Dermis microvascular lymphatic vessel endothelial cell (primary cell): ENCODE measurements at regions not wholly inside any gene's neighbourhood (a gene's known extent, or its start where the extent isn't known, plus 50 kb on each side); places are given as distances from the start of the nearest gene placed in this dataset.

ENCODE experiments used
- DNase-seq, 2 donors: peaks; one replicate each; pipeline versions ENCODE4 v3.0.0 to v3.0.0-alpha.2; 2010; ENCODE audit warnings: low read depth in 2 of 2

DNA sequence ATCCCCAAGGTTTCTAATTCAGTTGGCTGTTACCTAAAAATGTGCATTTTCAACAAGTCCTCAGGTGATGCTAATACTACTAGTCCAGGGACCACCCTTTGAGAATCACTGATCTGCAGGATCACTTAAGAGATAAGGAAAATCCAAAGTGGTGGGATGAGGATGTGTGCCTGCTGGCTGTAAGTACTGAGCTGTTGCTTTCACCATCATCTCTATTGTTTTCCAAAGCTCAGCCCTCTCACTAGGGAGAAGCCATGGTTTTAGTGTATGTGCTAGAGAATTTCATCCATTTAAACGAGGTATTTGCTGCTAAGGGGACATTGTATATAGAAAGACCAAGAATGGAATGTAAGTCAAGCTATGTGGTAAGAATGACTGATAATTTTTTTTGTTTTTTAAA lies 202.3 kb downstream of the KIF21A start:
- no peak for DNase-seq

DNA sequence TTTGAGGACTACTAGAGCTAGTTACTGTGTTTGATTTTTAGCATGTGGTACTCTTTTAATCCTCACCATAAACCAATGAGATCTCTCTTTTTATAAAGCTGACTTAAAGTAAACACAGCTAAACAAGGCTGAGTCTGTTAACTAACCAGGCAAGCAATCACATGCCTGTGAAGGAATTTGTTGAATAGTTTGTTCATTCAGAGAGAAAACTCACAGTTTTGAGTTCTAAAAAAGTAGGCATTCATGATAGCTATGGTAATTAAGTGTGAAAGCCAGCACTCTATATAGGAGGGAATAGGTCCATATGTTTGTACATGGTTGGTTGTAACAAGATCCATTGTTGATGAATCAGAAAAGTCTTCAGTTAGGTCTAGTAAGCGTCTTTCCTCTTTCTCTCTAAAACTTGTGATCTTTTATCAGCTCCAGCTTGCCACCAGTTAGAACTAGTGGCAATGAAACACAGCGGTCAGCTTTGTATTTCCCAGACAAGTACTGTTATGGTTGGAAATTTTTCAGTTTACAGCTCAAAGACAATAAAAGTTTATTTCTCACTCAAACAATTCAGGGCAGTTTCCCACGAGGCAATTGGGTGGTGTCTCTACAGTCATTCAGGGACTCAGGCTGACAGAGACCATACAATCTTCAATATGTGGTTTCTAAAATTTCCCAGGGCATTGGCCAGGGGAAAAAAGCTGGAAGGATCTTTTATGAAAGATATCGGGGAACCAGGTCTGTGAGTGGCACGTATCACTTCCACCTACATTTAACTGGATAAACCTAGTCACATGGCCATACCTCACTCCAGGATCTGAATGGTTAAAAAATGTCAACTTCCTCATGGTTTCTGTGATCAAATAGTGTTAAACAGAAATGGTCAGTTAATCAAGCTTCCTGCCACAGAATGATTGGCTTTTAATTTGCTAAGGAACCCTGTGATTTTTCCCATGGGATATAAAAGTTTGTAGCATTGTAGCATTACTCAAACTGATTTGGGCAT lies 203.1 kb downstream of the KIF21A start:
- DNase-seq, result no peak

DNA sequence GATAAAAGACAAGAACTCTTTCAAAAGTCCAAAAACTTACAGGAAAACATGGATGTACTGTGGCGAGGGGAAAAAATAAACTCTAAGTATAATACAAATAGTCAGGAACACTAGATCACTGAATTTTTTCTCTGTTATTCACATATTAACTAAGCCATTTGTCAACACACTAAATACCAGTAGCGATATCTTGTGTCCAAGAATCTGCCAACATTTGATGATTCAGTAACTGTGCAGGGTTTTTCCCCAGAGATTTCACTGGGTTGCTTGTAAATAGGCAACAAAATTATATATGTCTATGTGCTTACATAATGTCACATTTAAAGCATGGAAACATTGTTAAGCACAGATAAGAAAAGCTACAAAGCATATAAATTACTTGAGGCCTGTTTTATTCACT lies 205.9 kb downstream of the KIF21A start:
- no peak for DNase-seq

DNA sequence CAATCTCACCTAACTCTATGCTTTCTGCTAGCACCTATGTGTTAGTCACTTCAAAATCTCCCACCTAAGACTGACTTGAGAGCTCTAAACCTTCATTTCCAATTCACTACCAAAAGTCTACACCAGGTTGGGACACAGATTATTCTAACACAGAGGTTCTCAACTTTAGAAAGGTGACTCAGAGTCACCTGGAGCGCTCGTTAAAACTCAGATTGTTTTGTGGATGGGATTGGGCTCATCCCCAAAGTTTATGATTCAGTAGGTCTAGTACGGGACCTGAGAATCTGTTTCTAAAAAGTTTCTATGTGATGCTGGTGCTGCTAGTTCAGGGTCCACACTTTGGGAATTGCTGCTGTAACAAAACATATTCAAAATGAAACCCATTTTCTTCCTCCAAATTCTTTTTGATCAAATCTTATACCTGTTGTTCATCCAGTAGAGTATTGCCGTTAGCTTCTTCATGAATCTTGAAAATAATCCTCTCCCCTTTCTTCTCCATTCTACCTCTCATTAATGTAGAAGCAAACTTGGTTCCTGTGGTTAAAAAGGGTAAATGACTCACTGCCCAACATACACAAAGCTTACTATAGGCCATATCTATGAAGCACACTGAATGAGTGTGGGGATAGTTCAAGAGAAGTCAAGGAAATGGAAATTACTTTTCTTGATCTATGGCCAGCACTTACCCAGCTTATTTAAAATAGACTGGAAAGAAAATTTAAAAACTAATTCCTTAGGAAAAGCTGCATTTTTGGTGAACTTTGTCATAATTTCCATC lies 206.7 kb downstream of the KIF21A start:
- DNase-seq, result no peak

DNA sequence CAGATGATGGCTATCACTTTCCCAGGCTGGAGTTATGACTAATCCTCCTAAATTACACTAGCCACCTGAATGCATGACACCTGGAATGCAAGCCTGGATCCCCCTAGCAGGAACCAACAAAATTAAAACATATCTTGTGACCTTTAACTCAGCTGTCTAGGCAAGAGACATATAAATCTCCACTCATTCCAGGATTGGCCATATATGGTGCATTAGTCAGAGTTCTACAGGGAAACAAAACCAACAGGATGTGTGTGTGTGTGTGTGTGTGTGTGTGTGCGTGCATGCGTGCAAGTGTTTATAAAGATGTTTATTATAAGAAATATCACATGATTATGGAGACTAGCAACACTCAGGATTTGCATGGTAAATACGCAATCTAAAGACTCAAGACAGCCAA lies 212.8 kb downstream of the KIF21A start:
- peak in 1 of 2 donors; percentile 7 for DNase-seq

DNA sequence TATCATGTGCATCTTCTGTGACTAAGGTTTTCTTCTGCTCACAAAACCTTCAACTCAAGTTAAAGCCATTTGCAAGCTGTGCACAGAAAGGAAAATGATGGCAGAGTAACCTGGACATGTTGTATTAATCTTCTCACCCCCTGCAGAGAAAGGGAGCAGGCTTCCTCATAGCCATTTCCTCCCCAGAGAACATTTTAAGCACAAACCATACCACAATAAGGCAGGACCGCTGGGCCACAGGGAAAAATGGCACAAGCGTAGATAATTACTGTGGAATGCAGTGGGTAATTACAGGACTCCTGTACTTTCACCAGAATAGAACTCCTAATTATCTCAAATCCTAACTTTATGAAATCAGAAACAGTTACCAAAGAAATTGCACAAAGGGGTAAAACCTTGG lies 215.7 kb downstream of the KIF21A start:
- no peak for DNase-seq

DNA sequence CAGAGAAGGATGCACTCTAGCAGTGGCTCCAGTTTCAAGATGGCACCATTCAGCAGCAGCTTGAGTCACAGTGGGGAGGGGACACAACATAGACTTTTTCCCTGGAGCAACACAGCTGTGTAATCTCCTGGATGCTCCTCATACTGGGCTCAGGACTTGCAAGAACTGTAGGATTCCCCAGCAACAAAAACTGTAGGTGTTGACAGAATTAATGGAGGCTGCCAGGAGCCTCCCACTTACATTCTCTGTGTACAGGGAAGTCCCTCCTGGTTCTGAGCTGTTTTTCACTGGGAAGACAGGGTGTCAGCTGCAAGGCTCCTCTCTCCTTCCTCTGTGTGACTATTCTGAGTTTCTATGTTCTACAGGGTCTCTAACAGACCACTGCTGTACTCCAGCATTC lies 217.9 kb downstream of the KIF21A start:
- no peak for DNase-seq

DNA sequence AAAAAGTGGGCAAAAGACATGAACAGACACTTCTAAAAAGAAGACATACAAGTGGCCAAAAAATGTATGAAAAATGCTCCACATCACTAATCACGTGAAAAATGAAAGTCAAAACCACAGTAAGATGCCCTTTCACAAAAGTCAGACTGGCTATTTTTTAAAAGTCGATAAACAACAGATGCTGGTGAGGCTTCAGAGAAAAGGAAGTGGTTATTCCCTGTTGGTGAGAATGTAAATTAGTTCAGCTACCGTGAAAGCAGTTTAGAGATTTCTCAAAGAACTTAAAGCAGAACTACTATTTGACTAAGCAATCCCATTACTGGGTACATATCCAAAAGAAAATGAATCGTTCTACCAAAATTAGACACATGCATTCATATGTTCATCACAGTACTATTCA lies 237.0 kb downstream of the KIF21A start:
- DNase-seq, result no peak

DNA sequence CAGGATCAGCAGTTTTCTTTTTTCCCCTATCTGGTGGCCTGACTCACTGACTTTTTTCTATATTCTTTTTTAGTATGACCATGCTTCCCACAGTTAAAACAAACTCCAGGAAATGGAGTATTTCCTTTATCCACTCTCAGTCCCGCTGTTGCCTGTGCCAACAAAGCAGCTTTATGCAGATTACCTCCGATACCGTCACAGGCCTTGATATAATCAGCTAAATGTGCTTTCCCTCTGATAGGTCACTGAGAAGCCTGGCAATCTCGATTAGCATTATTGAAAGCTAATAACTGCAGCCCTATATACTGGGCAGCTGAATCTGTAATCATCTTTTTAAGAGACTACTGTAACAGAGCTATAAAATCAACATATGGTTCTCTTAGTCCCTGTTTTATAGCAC lies 243.6 kb downstream of the KIF21A start:
- DNase-seq, result peak; percentile 64 to 76

DNA sequence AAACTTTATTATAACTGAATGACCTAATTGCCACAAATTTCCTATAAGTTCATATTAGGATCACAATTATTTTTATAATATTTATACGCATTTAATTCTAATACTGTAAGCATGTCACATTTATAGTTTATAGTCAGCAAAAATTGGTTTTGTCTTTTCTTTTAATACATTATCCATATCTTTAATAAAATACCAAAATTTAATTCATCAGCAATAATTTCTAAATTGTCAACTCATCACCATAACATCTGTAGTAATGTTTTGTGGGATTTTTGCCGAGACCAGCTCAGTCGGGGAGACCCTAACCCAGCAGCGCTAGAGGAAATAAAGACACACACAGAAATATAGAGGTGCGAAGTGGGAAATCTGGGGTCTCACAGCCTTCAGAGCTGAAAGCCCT lies 254.2 kb downstream of the KIF21A start:
- DNase-seq, result no peak

DNA sequence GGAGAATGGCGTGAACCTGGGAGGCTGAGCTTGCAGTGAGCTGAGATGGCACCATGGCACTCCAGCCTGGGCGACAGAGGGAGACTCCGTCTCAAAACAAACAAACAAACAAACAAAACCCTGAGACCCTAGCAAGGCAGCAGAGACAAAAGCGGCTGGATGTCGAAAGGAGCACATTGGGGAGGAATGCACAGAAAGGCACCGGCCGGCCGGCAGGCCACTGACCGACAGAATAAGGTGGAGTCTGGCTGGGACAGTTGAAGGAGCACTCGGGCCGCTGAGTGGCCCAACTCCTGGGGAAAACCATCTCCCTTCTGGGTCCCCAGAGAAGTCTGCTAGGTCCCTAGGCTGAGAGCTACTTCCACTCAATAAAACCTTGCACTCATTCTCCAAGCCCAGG lies 256.2 kb downstream of the KIF21A start:
- no peak for DNase-seq

DNA sequence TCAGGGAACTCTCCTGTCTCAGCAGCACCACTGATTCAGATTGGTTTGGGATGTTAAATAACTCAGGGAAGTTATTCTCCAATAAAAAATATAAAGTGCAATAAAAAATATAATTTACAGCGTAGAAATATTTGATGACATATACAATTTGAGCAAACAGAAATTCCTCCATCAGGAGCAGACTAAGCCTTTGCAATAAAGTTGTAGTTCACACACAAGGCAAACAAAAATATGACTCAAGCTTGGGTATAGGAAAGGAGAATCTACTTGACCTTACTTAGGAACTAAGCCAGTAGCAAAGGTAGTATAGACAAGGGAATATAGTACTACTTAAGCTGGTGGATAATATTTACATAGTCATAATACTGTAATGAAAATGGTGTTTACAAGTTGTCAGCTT lies 264.1 kb downstream of the KIF21A start:
- no peak for DNase-seq

DNA sequence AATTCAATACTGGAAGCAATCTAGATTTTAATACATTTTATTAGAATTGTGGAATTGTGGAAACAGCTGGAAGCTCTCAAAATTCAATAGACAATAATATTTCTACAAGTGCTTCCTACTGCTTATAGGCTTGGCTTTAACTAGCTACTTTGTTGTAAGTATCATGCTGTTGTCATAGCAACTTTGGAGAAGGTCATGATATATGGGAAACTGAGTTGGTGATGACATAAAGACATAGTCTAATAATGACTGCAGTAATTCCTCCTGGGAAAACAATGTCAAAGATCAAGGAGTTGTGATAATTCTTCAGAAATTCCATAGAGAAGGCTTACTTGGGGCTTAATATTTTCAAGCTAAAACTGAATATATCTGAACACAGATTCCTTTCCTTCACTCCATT lies 266.6 kb downstream of the KIF21A start:
- no peak for DNase-seq

DNA sequence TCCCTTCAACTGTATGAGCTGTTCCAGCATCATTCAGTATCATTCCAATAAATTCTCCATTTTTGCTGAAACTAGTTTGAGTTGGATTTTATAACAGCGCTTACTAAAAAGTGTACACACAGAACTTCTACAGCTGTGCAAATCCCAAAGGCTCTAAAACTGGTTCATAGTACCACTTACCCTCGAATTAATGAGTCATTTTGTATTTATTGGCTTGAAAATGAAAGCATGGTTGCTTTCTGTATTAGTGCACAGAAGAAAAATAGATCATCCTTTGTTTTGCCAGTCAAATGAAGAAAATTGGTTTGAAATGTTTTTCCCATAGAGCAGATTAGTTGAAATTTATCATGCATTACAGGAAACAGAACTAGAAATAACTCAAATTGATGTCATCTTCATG lies 268.3 kb upstream of the CPNE8 start:
- DNase-seq, result no peak

DNA sequence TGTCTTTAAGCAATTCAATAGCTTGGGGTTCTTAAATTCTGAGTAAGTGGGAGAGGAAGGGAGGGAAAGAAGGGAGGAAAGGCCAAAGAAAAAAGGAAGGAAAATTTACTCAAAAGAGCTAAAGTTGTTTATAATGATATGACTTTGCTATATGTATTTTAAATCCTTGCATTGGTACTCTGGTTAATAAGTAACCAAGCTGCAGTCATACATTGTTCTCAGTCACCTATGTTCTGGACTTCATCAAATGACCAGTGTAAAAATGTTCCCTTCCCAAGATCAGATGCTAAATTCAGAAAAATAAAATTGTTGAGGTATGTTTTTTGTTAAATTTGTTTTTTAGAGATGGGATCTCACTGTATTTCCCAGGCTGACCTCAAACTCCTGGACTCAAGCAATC lies 259.9 kb upstream of the CPNE8 start:
- DNase-seq, result no peak

DNA sequence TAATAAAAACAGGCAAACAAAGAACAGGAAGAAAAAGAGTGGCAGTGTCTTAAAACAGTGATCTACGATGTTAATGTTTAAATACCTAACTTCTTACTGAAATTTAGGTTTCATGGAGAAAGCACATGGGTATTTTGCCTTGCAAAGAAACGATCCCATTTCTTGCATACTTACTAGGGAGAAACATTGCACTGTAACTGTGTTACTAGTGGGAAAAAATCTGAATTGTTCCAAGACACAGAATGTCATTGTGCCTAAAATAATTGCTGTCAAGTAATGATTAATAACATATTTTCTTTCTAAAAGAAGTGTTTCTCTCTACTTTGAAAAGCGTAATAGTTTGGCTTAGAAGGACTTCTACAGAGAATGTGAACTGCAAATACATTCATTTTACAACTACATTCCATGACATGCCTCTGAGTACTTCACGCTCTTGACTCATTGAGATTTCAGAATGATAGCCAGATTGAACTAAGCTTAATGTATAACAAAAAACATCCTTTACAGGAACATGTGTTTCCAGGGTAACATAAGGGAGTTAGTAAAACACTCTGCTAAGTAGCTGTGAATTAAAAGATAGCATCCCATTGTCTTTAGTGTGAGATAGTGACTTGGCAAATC lies 256.2 kb upstream of the CPNE8 start:
- no peak for DNase-seq

DNA sequence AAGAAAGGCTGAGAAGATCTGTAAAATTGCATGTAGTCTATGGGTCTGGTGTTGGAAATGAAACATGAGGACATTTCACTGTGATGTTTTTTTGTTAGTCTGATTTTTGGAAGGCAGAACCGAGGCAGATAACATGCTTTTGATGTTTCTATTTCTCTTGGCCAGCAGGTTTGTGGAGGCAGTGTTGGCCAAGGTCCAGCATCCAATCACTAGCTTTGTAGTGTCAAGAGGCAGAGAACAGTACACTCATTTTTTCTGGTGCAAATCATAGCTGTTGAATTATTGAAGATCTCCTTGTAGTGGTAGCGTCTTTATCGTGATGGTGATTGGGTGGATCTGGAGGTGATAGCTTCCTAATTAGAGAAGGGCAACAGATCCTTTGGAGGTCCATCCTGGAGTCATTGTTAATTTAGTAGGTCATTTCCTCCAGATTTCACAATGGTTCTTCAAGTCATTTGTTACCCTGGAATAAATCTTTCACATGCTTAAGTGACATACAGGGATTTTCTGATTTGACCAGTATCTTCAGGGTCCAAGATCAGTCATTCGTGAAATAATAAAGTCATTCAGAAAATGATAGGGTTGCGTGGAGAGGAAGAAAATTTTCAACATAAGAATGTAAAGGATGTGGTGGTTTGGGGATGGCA lies 252.4 kb upstream of the CPNE8 start:
- no peak for DNase-seq

DNA sequence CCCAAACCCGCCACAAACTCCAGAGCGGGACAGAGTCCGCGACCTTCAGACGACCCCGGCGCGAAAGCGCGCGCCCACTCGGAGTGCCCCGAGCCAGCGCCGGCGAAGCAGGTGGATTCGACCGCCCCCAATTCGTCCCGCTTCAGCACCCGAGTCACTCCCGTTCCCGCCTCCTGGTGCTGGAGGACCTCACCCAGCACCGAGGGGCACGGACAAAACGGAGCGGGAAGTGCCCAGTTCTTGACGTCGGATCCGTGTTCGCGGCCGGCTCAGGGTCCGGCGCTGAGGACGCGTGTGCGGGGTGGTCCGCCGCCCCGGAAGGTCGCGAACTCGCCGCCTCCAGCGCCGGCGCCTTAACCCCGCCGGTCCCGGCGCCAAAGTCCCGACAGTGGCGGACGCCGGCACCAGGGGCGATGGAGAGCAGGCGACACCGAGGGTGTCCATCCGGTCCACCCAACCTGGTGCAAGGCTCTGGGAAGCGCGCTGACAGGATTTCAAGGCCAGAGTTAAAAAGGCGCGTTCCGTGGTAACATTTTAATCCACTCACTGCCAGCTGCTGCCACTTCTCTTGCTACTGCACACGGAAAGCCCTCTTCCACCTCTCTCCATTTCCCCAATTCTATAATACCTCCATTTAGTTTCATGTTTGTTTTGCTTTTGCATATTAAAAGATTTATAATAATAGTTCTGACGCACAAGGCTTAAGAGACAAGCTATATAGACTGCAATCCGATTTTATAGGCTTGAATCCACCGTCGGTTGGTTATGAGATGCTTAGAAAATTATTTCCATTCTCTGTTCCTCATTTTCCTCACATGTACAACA lies 240.0 kb upstream of the CPNE8 start:
- peak in 1 of 2 donors; percentile 2 for DNase-seq

DNA sequence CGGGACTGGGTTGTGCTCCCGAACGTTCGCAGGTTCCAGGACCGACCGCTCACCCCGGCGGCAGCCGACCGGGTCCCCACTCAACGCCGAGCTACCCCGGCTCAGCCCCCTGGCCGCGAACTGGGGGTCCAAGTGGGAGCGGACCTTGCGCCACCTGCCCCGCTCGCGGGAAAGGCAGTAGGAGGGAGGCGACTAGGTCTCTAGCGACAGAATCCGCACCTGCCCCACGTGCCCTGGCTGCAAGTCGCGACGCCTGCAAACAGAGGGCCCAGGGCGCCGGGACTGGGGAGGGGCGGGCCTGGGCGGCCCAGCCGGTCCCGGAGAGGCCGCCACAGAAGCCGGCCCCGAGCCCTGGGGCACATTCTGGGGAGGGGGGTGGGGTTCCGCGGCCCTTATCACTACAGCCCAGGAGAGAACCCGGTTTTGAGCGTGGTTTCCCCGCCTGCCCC lies 239.2 kb upstream of the CPNE8 start:
- DNase-seq, result no peak

DNA sequence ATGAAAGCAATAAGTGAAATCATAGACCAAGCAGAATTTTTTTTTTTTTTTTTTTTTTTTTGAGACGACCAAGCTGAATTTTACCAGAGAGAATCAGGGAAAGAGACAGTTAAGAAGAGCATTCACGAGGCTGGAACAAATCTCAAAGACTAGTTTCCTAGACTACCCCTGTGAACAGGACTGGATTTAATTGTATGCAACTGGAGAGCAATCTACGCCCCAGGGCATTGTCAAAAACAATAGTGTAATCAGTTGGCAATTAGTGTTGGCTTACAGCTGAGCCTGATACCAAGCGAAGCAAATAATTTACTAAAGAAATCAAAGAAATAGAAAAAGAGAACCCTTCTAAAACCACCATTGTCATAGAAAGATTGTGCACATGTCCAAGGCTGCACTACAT lies 232.9 kb upstream of the CPNE8 start:
- DNase-seq, result no peak

DNA sequence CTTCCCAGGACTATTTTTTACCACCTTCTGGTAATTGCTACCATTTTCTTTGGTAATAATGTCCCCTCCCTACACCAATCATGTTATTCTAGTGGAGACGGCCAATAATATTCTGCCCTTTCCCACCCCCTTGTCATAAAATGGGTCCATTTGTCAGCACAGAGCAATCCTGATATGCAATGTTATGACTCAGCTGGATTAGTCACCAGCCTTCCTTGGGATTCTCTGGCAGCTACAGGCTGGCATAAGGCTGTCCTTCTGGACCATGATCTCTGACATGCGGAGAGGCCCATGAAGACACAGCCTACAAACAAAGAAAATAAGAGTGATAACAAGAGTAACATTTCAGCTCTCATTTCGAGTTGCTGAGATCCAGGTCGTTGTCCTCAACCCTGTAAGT lies 222.0 kb upstream of the CPNE8 start:
- DNase-seq, result peak in 1 of 2 donors; percentile 87
